DND-41 (cell line): ENCODE measurements at regions not wholly inside any gene's neighbourhood (a gene's known extent, or its start where the extent isn't known, plus 50 kb on each side); places are given as distances from the start of the nearest gene placed in this dataset.

Source experiments
- ATAC-seq: fragments of 200-7000 bp; cut with Tn5 transposase; 3 replicates; pipeline ENCODE4 v1.9.1; 2021; ENCODE audit warnings: low read depth; ENCODE audit not compliant: insufficient read depth
- DNase-seq: peaks from one replicate; pipeline ENCODE4 v3.0.0-alpha.2; 2020
- H2AFZ ChIP-seq: 2 replicates; pipeline ENCODE4 v1.6.0; 2012; ENCODE audit warnings: low read depth, low read length
- H3K27ac ChIP-seq: 2 replicates; pipeline ENCODE4 v1.5.1; 2012; ENCODE audit warnings: low read length, inconsistent platforms
- H3K27me3 ChIP-seq: fragments of 200-600 bp; sonication (generic); 2 replicates; pipeline ENCODE4 v1.6.0; 2012; ENCODE audit warnings: low read length, mild to moderate bottlenecking, inconsistent platforms; ENCODE audit not compliant: insufficient read depth, poor library complexity
- H3K36me3 ChIP-seq: 2 replicates; pipeline ENCODE4 v1.5.1; 2012; ENCODE audit warnings: low read length, inconsistent platforms; ENCODE audit not compliant: insufficient read depth
- H3K4me1 ChIP-seq: 2 replicates; pipeline ENCODE4 v1.5.1; 2012; ENCODE audit warnings: mild to moderate bottlenecking, low read length; ENCODE audit not compliant: insufficient read depth
- H3K4me2 ChIP-seq: 2 replicates; pipeline ENCODE4 v1.6.0; 2012; ENCODE audit warnings: mild to moderate bottlenecking, moderate library complexity, low read length, inconsistent platforms; ENCODE audit not compliant: insufficient read depth
- H3K4me3 ChIP-seq, 2 experiments: fragments of 200-600 bp in 1 of 2; shearing (Covaris generic) in 1 of 2; 2 replicates each; pipeline ENCODE4 v1.5.1; 2012 to 2016; ENCODE audit warnings: inconsistent platforms in 2 of 2, low read length in 2 of 2, mild to moderate bottlenecking in 2 of 2, low read depth in 1 of 2, moderate library complexity in 1 of 2
- H3K79me2 ChIP-seq: 2 replicates; pipeline ENCODE4 v1.6.0; 2012; ENCODE audit warnings: low read length, inconsistent platforms; ENCODE audit not compliant: insufficient read depth
- H3K9ac ChIP-seq: 2 replicates; pipeline ENCODE4 v1.6.0; 2012; ENCODE audit warnings: low read depth, mild to moderate bottlenecking, inconsistent platforms, low read length, moderate library complexity
- H3K9me3 ChIP-seq: 2 replicates; pipeline ENCODE4 v1.5.1; 2012; ENCODE audit warnings: low read length, moderate library complexity, mild to moderate bottlenecking, inconsistent platforms; ENCODE audit not compliant: insufficient read depth, severe bottlenecking
- H4K20me1 ChIP-seq: 2 replicates; pipeline ENCODE4 v1.6.0; 2012; ENCODE audit warnings: low read length; ENCODE audit not compliant: insufficient read depth
- CTCF ChIP-seq: IDR thresholded peaks from 2 replicates; pipeline ENCODE4 v1.5.1; 2012; ENCODE audit warnings: borderline replicate concordance, low read length, moderate library complexity, mild to moderate bottlenecking; ENCODE audit not compliant: poor library complexity, severe bottlenecking; ENCODE audit errors: extremely low read depth
- EZH2 ChIP-seq: IDR thresholded peaks from 3 replicates; pipeline ENCODE4 v1.6.1; 2012; ENCODE audit warnings: borderline replicate concordance, low read depth, mild to moderate bottlenecking, moderate library complexity, low read length, inconsistent platforms; ENCODE audit not compliant: severe bottlenecking

GRCh38 chr19:30672926-30673325 is 300.7 kb downstream of the ZNF536 start:
- H3K4me1 ChIP-seq, result no peaks in the 10 kb centered on the region
- DNase-seq, result no peak
- H3K27ac ChIP-seq, result no peak overlapping the region
- no peaks in the 10 kb centered on the region for H3K79me2 ChIP-seq
- no peak overlapping the region for H2AFZ ChIP-seq
- H3K27me3 ChIP-seq, result peaks cover 7% of the 10 kb centered on the region
- H3K9me3 ChIP-seq, result no peaks in the 10 kb centered on the region
- H4K20me1 ChIP-seq, result no peaks in the 10 kb centered on the region; the same call in none of the 2 replicates
- ATAC-seq, result no peak
- H3K4me2 ChIP-seq, result no peak overlapping the region
- TF ChIP-seq EZH2, result no peak
- no peak for TF ChIP-seq CTCF
- H3K36me3 ChIP-seq, result no peaks in the 10 kb centered on the region
- H3K9ac ChIP-seq, result no peak overlapping the region
- H3K4me3 ChIP-seq, result no peak overlapping the region

GRCh38 chr19:30671622-30672051 is 299.5 kb downstream of the ZNF536 start:
- Histone ChIP-seq H4K20me1 (no peaks in the 10 kb centered on the region; the same call in none of the 2 replicates), H3K9me3 (no peaks in the 10 kb centered on the region), H3K4me3 (no peak overlapping the region), H3K27me3 (peaks cover 7% of the 10 kb centered on the region), H3K79me2 (no peaks in the 10 kb centered on the region), H3K4me1 (no peaks in the 10 kb centered on the region), H3K9ac (no peak overlapping the region), H2AFZ (no peak overlapping the region), H3K4me2 (no peak overlapping the region), H3K36me3 (no peaks in the 10 kb centered on the region), H3K27ac (no peak overlapping the region)
- TF ChIP-seq CTCF, result no peak
- TF ChIP-seq EZH2, result no peak
- ATAC-seq (no peak), DNase-seq (no peak)

DNA sequence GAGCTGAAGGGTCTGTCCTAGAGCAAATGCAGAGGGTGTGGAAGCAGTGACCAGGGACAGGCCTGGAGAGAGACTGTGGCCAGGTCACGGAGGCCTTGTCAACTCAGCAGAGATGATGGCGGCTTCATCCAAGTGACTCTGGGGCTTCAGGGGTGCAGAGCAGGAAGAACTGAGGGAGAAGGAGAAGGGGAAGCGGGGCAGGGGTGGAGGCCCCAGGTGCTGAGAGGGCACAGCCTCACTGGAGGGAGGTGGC is 299.1 kb downstream of the ZNF536 start:
- Histone ChIP-seq H3K9me3 (no peaks in the 10 kb centered on the region), H3K27me3 (peaks cover 7% of the 10 kb centered on the region), H3K27ac (no peak overlapping the region), H2AFZ (no peak overlapping the region), H3K9ac (no peak overlapping the region), H3K4me1 (no peaks in the 10 kb centered on the region), H3K4me3 (no peak overlapping the region), H3K79me2 (no peaks in the 10 kb centered on the region), H3K4me2 (no peak overlapping the region), H3K36me3 (no peaks in the 10 kb centered on the region), H4K20me1 (no peaks in the 10 kb centered on the region; the same call in none of the 2 replicates)
- DNase-seq (no peak), ATAC-seq (no peak)
- TF ChIP-seq EZH2 (no peak), CTCF (no peak)
